ENCODE measurements at regions not wholly inside any gene's neighbourhood (a gene's known extent, or its start where the extent isn't known, plus 50 kb on each side); places are given as distances from the start of the nearest gene placed in this dataset.

DNA sequence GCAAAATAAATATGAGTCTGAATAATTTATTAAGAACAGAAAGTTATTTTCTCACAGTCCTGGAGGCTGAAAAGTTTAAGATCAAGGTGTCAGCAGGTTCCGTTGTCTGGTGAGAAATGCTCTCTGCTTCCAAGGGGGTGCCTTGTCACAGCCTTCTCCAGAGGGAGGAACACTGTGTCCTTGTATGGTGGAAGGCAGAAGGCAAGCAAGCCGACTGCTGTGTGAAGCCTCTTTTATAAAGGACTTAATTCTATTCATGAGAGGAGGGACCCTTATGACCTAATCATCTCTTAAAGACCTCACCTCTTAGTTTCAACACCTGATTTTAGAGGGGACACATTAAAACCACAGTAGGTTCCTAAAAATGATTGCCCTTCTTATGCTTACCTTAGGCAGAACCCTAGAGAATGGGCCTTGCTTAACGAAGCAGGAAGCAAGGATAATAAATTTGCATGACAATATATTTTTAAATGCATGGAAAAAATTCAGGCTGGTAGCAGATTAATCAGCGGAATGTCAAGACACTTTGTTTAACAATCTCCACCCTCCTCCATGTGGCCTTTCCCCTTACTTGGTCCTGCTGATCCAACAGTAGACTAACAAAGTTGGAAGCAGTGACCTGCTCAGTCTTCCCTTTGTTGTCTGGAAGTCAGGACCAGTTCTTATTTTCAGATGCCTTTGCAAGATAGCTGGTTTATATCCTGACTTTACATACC lies 154.9 kb downstream of the DYRK2 start:
- Histone ChIP-seq H3K27me3 (ENCODE audit: control insufficient read depth, insufficient read depth, low read length) (no peaks in the 10 kb centered on the region), H3K9me3 (ENCODE audit: control insufficient read depth, insufficient read depth, low read length) (no peaks in the 10 kb centered on the region), H3K4me3 (ENCODE audit: low read depth, low read length) (no peak overlapping the region), H3K36me3 (ENCODE audit: control insufficient read depth, insufficient read depth, low read length) (no peaks in the 10 kb centered on the region), H3K4me1 (ENCODE audit: control insufficient read depth, insufficient read depth, low read length) (peaks cover 11% of the 10 kb centered on the region), H3K9ac (ENCODE audit: low read depth, low read length) (no peak overlapping the region)

DNA sequence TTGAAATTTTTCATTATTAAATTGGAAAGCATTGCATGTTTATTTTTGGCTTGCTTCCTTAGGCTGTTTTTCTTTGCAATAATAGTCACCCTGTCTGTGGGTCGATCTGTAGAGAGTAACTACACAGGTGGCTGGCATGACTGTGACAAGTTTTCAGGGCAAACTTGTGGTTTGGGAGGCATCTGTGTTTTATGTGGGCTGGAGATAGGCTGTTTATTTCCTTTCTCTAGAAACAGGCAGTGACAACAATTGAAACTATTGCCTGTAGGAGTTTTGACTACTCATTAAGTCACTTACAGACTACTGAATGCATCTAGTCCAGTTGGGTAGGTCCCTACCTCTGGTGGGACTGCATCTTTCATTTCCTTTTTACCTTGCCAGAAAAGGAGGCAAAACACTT lies 155.6 kb downstream of the DYRK2 start:
- Histone ChIP-seq H3K36me3 (ENCODE audit: control insufficient read depth, insufficient read depth, low read length) (no peaks in the 10 kb centered on the region), H3K4me1 (ENCODE audit: control insufficient read depth, insufficient read depth, low read length) (peaks cover 11% of the 10 kb centered on the region), H3K27me3 (ENCODE audit: control insufficient read depth, insufficient read depth, low read length) (no peaks in the 10 kb centered on the region), H3K9me3 (ENCODE audit: control insufficient read depth, insufficient read depth, low read length) (no peaks in the 10 kb centered on the region), H3K9ac (ENCODE audit: low read depth, low read length) (no peak overlapping the region), H3K4me3 (ENCODE audit: low read depth, low read length) (no peak overlapping the region)

DNA sequence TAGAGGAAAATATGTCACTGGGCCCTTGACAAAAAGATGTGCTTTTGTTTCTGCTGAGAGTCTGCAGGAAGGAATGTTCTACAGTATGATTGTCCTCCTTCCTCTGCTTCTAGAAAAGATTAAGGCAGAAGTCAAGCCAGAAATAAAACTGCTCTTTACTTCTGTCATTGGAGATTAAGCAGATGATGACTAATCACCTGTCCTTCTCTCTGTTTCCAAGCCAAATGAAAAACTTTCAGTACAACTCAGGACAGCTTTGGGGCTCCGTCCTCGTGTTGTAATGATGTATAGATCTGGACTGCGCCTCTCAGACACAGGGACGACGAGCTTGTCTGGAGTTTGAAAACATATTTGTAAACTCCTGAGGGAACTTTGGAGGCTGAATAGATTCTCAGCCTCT lies 159.3 kb downstream of the DYRK2 start:
- Histone ChIP-seq H3K9ac (ENCODE audit: low read depth, low read length) (no peak overlapping the region), H3K36me3 (ENCODE audit: control insufficient read depth, insufficient read depth, low read length) (no peaks in the 10 kb centered on the region), H3K4me1 (ENCODE audit: control insufficient read depth, insufficient read depth, low read length) (peaks cover 11% of the 10 kb centered on the region), H3K4me3 (ENCODE audit: low read depth, low read length) (no peak overlapping the region), H3K9me3 (ENCODE audit: control insufficient read depth, insufficient read depth, low read length) (no peaks in the 10 kb centered on the region), H3K27me3 (ENCODE audit: control insufficient read depth, insufficient read depth, low read length) (no peaks in the 10 kb centered on the region)

DNA sequence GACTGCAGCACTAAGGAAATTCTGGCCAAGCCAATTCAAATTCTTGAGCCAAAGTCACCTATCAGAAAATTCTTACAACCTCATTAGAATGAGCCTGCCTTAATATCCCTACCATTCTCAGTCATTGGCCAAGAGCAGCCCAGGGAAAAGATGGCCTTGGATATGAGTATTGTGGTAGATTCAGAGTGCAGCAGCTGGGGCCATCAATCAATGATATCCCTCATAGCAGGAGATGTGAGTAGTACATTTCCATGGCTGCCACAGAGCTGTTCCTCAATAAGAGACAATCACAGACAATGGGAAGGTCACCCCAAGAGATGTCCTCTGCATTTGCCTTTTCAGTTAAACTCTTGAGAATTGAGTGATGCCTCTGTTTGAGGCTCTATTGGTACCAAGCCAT lies 161.6 kb downstream of the DYRK2 start:
- Histone ChIP-seq H3K27me3 (ENCODE audit: control insufficient read depth, insufficient read depth, low read length) (no peaks in the 10 kb centered on the region), H3K4me1 (ENCODE audit: control insufficient read depth, insufficient read depth, low read length) (no peaks in the 10 kb centered on the region), H3K9me3 (ENCODE audit: control insufficient read depth, insufficient read depth, low read length) (no peaks in the 10 kb centered on the region), H3K4me3 (ENCODE audit: low read depth, low read length) (no peak overlapping the region), H3K36me3 (ENCODE audit: control insufficient read depth, insufficient read depth, low read length) (no peaks in the 10 kb centered on the region), H3K9ac (ENCODE audit: low read depth, low read length) (no peak overlapping the region)

DNA sequence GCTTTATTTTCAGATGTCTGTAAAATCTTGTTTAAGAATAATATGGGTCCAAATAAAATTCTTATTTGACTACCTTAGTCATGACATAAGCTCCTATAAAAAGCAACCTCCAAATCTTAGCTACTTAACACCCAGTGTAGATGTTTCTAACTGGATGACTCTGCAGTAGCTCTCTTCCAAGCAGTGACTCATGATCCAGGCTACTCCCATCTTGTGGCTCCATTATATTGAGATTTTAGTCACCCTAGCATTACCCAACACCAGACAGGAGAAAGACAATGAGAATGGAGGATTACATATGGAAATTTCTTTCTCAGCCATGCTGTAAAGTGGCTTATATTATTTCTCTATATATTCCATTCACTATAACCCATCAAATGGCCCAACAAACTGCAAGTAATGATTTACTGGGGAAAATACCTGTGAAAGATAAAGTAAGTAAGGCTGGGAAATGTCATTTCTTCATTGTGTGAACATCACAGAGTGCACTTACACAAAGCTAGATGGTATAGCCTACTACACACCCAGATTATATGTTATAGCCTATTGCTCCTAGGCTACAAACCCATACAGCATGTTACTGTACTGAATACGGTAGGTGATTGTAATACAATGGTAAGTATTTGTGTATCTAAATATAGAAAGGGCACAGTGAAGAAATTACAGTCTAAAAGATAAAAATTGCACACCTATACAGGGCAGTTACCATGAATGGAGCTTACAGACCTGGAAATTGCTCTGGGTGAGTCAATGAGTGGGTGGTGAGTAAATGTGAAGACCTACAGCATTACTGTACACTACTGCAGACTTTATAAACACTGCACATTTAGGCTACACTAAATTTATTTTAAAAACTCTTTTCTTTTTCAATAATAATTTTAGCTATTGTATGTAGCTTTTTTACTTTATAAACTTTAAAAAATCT lies 163.2 kb downstream of the DYRK2 start:
- Histone ChIP-seq H3K4me3 (ENCODE audit: low read depth, low read length) (no peak overlapping the region), H3K9me3 (ENCODE audit: control insufficient read depth, insufficient read depth, low read length) (no peaks in the 10 kb centered on the region), H3K27me3 (ENCODE audit: control insufficient read depth, insufficient read depth, low read length) (no peaks in the 10 kb centered on the region), H3K9ac (ENCODE audit: low read depth, low read length) (no peak overlapping the region), H3K36me3 (ENCODE audit: control insufficient read depth, insufficient read depth, low read length) (no peaks in the 10 kb centered on the region), H3K4me1 (ENCODE audit: control insufficient read depth, insufficient read depth, low read length) (no peaks in the 10 kb centered on the region)

DNA sequence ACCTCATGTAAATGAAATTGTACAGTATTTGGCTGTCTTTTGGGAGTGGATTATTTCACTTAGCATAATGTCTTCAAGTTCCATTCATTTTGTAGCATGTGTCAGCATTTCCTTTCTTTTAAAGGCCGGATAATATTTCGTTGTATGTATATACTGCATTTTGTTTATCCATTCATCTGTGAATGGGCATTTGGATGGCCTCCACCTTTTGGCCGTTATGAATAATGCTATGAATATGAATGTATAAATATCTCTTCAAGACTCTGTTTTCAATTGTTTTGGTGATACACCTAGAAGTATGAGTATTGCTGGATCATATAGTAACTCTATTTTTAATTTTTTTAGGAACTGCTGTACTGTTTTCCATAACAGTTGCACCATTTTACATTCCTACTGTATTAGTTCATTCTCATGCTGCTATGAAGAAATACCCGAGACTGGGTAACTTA lies 164.9 kb downstream of the DYRK2 start:
- no peaks in the 10 kb centered on the region for H3K27me3 ChIP-seq (ENCODE audit: control insufficient read depth, insufficient read depth, low read length)
- no peaks in the 10 kb centered on the region for H3K36me3 ChIP-seq (ENCODE audit: control insufficient read depth, insufficient read depth, low read length)
- H3K9me3 ChIP-seq (ENCODE audit: control insufficient read depth, insufficient read depth, low read length) = no peaks in the 10 kb centered on the region
- no peak overlapping the region for H3K4me3 ChIP-seq (ENCODE audit: low read depth, low read length)
- no peaks in the 10 kb centered on the region for H3K4me1 ChIP-seq (ENCODE audit: control insufficient read depth, insufficient read depth, low read length)
- no peak overlapping the region for H3K9ac ChIP-seq (ENCODE audit: low read depth, low read length)

DNA sequence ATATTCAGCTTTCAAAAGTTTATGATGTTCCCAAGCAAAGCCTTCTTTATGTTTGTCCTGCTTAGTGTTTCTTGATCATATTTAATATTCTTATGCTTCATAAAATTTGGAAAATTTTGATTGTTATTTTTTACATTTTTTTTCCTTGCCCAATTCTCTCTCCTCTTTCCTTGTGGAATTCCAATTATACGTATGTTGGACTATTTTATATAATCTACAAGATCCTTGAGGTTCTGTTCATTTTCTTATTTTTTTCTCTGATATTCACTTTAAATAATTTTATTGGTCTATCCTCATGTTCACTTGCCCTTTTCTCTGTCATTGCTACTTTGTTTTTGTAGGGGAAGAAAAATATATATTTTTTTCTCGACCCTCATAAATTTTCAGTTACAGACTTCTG lies 167.7 kb downstream of the DYRK2 start:
- no peaks in the 10 kb centered on the region for H3K27me3 ChIP-seq (ENCODE audit: control insufficient read depth, insufficient read depth, low read length)
- no peaks in the 10 kb centered on the region for H3K9me3 ChIP-seq (ENCODE audit: control insufficient read depth, insufficient read depth, low read length)
- no peak overlapping the region for H3K4me3 ChIP-seq (ENCODE audit: low read depth, low read length)
- no peaks in the 10 kb centered on the region for H3K36me3 ChIP-seq (ENCODE audit: control insufficient read depth, insufficient read depth, low read length)
- no peaks in the 10 kb centered on the region for H3K4me1 ChIP-seq (ENCODE audit: control insufficient read depth, insufficient read depth, low read length)
- no peak overlapping the region for H3K9ac ChIP-seq (ENCODE audit: low read depth, low read length)

DNA sequence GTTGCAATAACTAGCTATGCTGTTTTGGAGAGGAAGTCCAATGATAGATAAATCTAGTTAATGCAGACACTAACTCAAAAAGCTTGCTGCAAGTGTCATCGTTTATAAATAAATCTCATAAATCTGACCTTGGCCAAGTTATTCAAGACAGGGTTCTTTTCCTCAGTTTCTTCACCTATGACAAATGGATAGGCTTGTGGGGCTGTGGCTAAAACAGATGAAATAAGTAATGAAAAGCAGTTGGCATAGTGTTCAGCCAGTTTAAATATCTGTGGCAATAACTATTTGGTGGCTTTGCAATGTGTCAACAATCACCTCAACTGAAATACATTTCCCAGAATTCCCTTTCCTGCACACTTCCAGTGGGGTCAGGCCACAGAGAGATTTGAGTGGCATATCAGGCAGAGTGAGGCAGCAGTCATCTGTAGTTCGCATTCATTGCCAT lies 169.9 kb downstream of the DYRK2 start:
- Histone ChIP-seq H3K36me3 (ENCODE audit: control insufficient read depth, insufficient read depth, low read length) (no peaks in the 10 kb centered on the region), H3K4me1 (ENCODE audit: control insufficient read depth, insufficient read depth, low read length) (no peaks in the 10 kb centered on the region), H3K9me3 (ENCODE audit: control insufficient read depth, insufficient read depth, low read length) (no peaks in the 10 kb centered on the region), H3K27me3 (ENCODE audit: control insufficient read depth, insufficient read depth, low read length) (no peaks in the 10 kb centered on the region), H3K9ac (ENCODE audit: low read depth, low read length) (no peak overlapping the region), H3K4me3 (ENCODE audit: low read depth, low read length) (no peak overlapping the region)

DNA sequence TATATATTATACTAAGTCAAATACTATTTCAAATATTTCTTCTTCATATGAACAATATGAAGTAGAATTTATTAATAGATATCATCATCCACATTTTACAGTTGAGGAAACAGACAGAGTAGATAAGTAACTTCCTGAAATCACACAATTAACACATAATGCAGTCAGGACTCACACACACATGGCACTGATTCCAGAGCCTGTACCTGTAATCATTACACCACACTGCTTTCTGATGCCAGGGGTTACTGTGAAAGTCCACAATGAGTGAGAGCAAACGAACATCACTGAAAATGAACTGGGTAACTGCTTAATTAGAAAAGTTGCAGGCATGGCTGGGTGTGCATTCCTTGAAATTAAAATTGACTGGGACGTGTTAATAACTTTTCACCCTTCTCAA lies 169.3 kb upstream of the IFNG-AS1 start:
- H3K27me3 ChIP-seq (ENCODE audit: control insufficient read depth, insufficient read depth, low read length) = no peaks in the 10 kb centered on the region
- H3K9me3 ChIP-seq (ENCODE audit: control insufficient read depth, insufficient read depth, low read length) = no peaks in the 10 kb centered on the region
- H3K9ac ChIP-seq (ENCODE audit: low read depth, low read length) = no peak overlapping the region
- no peaks in the 10 kb centered on the region for H3K36me3 ChIP-seq (ENCODE audit: control insufficient read depth, insufficient read depth, low read length)
- H3K4me1 ChIP-seq (ENCODE audit: control insufficient read depth, insufficient read depth, low read length) = no peaks in the 10 kb centered on the region
- no peak overlapping the region for H3K4me3 ChIP-seq (ENCODE audit: low read depth, low read length)

DNA sequence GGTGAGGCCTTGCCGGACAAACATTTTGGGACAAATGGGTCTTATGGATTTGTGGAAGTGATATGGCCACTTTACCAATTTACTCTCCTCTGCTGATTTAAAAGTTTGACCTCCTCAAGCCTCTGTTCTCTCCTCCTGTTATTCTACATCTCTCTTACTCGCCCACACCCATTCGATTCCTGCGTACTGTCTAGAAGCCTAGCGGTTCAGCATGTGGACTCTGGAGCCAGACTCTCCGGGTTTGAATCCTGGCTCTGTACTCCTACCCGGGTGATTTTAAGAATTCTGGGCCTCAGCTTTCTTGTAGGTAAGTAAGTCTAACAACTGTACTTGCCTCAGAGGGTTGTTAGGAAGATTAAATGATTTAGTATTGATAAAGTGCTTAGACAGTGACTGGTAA lies 168.6 kb upstream of the IFNG-AS1 start:
- Histone ChIP-seq H3K4me3 (ENCODE audit: low read depth, low read length) (no peak overlapping the region), H3K27me3 (ENCODE audit: control insufficient read depth, insufficient read depth, low read length) (no peaks in the 10 kb centered on the region), H3K4me1 (ENCODE audit: control insufficient read depth, insufficient read depth, low read length) (no peaks in the 10 kb centered on the region), H3K36me3 (ENCODE audit: control insufficient read depth, insufficient read depth, low read length) (no peaks in the 10 kb centered on the region), H3K9ac (ENCODE audit: low read depth, low read length) (no peak overlapping the region), H3K9me3 (ENCODE audit: control insufficient read depth, insufficient read depth, low read length) (no peaks in the 10 kb centered on the region)

DNA sequence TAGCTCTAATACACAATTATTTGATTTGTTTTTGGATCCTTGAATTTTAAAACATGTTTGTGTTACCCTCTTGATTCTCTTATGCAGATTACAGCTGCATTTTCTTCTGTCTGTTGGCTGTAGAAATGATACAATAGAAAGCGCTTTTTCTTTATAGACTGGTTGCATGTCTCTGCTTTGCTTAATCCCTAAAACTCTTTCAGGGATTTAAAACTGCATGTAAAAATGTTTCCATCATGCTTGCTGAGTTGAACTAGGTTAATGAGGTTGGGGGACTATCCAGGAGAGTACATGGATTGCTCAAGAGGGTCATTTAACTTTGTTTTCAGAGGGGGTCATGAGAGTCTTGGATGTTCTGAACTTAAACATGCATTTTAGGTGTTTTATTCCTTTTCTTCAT lies 166.4 kb upstream of the IFNG-AS1 start:
- Histone ChIP-seq H3K4me3 (ENCODE audit: low read depth, low read length) (no peak overlapping the region), H3K27me3 (ENCODE audit: control insufficient read depth, insufficient read depth, low read length) (no peaks in the 10 kb centered on the region), H3K9ac (ENCODE audit: low read depth, low read length) (no peak overlapping the region), H3K36me3 (ENCODE audit: control insufficient read depth, insufficient read depth, low read length) (no peaks in the 10 kb centered on the region), H3K9me3 (ENCODE audit: control insufficient read depth, insufficient read depth, low read length) (no peaks in the 10 kb centered on the region), H3K4me1 (ENCODE audit: control insufficient read depth, insufficient read depth, low read length) (no peaks in the 10 kb centered on the region)

DNA sequence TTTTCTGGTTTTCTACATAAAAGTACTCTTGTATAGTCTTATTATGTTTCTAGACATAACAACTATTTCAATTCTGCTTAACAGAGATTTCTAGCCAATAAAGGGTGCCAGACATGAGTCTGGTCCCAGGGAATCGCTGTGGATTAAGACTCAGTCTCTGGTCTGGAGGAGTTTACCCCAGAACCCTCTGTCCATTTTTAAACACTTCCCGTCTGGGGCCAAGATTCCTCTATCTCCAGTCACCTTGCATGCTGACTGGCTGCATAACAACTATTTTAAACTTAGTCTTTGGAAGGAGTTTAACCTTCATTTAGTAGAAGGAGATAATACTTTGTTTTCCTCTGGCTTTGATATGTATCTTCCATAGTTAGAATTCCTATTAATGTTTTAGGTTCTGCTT lies 163.1 kb upstream of the IFNG-AS1 start:
- Histone ChIP-seq H3K4me1 (ENCODE audit: control insufficient read depth, insufficient read depth, low read length) (no peaks in the 10 kb centered on the region), H3K27me3 (ENCODE audit: control insufficient read depth, insufficient read depth, low read length) (no peaks in the 10 kb centered on the region), H3K4me3 (ENCODE audit: low read depth, low read length) (no peak overlapping the region), H3K36me3 (ENCODE audit: control insufficient read depth, insufficient read depth, low read length) (no peaks in the 10 kb centered on the region), H3K9ac (ENCODE audit: low read depth, low read length) (no peak overlapping the region), H3K9me3 (ENCODE audit: control insufficient read depth, insufficient read depth, low read length) (no peaks in the 10 kb centered on the region)
